Tibial nerve (tissue), 4 donors: ENCODE measurements at regions not wholly inside any gene's neighbourhood (a gene's known extent, or its start where the extent isn't known, plus 50 kb on each side); places are given as distances from the start of the nearest gene placed in this dataset.

Experiments
- EP300 ChIP-seq, 2 donors: sonication (generic); formaldehyde crosslinking; IDR thresholded peaks; one replicate each; pipeline ENCODE4 v1.6.1; 2017; ENCODE audit warnings: antibody characterized with exemption in 2 of 2, mild to moderate bottlenecking in 1 of 2
- POLR2A ChIP-seq, 2 donors: fragments of 450-650 bp; IDR thresholded peaks; one replicate each; pipeline ENCODE4 v1.6.1; 2017; ENCODE audit warnings: antibody characterized with exemption in 2 of 2, mild to moderate bottlenecking in 2 of 2, moderate library complexity in 2 of 2
- TF ChIP-seq, protein P1 (sequence below), 5 experiments: fragments of 200-600 bp in 3 of 5; fragments of 450-650 bp in 2 of 5; sonication (generic) in 3 of 5; IDR thresholded peaks; one replicate each; pipeline ENCODE4 v1.5.1; 2016 to 2019; ENCODE audit warnings: antibody characterized with exemption in 5 of 5, mild to moderate bottlenecking in 3 of 5, moderate library complexity in 2 of 5

DNA sequence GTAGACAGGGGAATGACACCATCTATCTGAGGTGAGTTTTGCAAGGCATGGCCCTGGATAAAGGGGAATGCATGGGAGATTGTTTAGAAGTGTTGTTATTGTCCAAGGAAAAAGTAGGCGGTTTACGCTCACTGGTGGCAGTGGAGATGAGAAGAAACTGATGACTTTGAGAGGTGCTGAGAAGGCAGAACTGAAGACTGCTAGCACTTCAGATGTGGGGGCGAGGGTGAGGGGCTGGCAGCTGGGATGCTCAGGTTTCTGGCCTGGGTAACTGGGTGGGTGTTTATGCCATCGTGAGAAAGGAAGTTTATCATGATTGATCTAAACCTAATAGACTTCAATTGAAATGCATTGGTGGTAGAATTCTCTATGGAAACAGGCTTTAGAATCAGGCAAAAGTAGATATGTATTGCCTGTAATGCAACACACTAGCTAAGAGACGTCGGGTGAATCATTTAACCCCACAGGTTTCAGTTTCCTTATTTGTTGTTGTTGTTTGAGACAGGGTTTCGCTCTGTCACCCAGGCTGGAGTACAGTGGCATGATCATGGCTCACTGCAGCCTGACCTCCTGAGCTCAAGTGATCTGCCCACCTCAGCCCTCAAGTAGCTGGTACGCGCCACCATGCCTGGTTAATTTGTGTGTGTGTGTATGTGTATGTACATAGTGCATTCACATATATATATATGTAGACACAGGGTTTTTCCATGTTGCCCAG, 123.5 kb downstream of the SLC24A2 start:
- TF ChIP-seq, protein P1, sequence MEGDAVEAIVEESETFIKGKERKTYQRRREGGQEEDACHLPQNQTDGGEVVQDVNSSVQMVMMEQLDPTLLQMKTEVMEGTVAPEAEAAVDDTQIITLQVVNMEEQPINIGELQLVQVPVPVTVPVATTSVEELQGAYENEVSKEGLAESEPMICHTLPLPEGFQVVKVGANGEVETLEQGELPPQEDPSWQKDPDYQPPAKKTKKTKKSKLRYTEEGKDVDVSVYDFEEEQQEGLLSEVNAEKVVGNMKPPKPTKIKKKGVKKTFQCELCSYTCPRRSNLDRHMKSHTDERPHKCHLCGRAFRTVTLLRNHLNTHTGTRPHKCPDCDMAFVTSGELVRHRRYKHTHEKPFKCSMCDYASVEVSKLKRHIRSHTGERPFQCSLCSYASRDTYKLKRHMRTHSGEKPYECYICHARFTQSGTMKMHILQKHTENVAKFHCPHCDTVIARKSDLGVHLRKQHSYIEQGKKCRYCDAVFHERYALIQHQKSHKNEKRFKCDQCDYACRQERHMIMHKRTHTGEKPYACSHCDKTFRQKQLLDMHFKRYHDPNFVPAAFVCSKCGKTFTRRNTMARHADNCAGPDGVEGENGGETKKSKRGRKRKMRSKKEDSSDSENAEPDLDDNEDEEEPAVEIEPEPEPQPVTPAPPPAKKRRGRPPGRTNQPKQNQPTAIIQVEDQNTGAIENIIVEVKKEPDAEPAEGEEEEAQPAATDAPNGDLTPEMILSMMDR (IDR thresholded peaks at IDR 0.05): no peak
- TF ChIP-seq POLR2A (IDR thresholded peaks at IDR 0.05) (no peak), EP300 (IDR thresholded peaks at IDR 0.05) (no peak)
